HEK293T (cell line): ENCODE measurements at regions not wholly inside any gene's neighbourhood (a gene's known extent, or its start where the extent isn't known, plus 50 kb on each side); places are given as distances from the start of the nearest gene placed in this dataset.

Experiments used
- CTCF ChIA-PET: fragments of 350-600 bp; formaldehyde crosslinking; extraction: SDS; loops from one replicate; lab custom pipeline; 2021; ENCODE audit warnings: antibody characterized with exemption, inconsistent platforms; lab: Yijun Ruan, JAX
- POLR2A ChIA-PET: fragments of 350-600 bp; formaldehyde crosslinking; extraction: SDS; loops from one replicate; lab custom pipeline; 2020; ENCODE audit warnings: antibody characterized with exemption, inconsistent platforms; lab: Yijun Ruan, JAX
- DNase-seq: peaks from one replicate; pipeline ENCODE4 v3.0.0; 2012; ENCODE audit warnings: mixed read lengths; ENCODE audit errors: extremely low spot score
- ARNT ChIP-seq: fragments of 450-650 bp; IDR thresholded peaks from 2 replicates; pipeline ENCODE4 v1.6.1; 2017; ENCODE audit warnings: mild to moderate bottlenecking
- BHLHE40 ChIP-seq: fragments of 450-650 bp; IDR thresholded peaks from 2 replicates; pipeline ENCODE4 v1.6.1; 2016; ENCODE audit warnings: mild to moderate bottlenecking, moderate library complexity, borderline replicate concordance
- CTBP1 ChIP-seq: fragments of 450-650 bp; IDR thresholded peaks from 2 replicates; pipeline ENCODE4 v1.6.1; 2016; ENCODE audit warnings: borderline replicate concordance
- ELF4 ChIP-seq: fragments of 450-650 bp; IDR thresholded peaks from 2 replicates; pipeline ENCODE4 v1.6.1; 2017; ENCODE audit warnings: antibody characterized with exemption
- FOXA1 ChIP-seq: fragments of 450-650 bp; IDR thresholded peaks from 2 replicates; pipeline ENCODE4 v1.6.1; 2016; ENCODE audit warnings: mild to moderate bottlenecking
- FOXK2 ChIP-seq: fragments of 450-650 bp; IDR thresholded peaks from 2 replicates; pipeline ENCODE4 v1.6.1; 2016; ENCODE audit warnings: mild to moderate bottlenecking
- FOXM1 ChIP-seq: fragments of 450-650 bp; IDR thresholded peaks from 2 replicates; pipeline ENCODE4 v1.6.1; 2017; ENCODE audit warnings: mild to moderate bottlenecking, borderline replicate concordance
- HDGF ChIP-seq: fragments of 450-650 bp; IDR thresholded peaks from 2 replicates; pipeline ENCODE4 v1.6.1; 2017; ENCODE audit warnings: antibody characterized with exemption, borderline replicate concordance
- L3MBTL2 ChIP-seq: fragments of 450-650 bp; conservative IDR thresholded peaks from 2 replicates; pipeline ENCODE4 v1.6.1; 2016; ENCODE audit warnings: mild to moderate bottlenecking
- LEF1 ChIP-seq: fragments of 450-650 bp; IDR thresholded peaks from 2 replicates; pipeline ENCODE4 v1.6.1; 2017; ENCODE audit warnings: mild to moderate bottlenecking, borderline replicate concordance
- NFRKB ChIP-seq: fragments of 450-650 bp; IDR thresholded peaks from 2 replicates; pipeline ENCODE4 v1.6.1; 2016; ENCODE audit warnings: mild to moderate bottlenecking, moderate library complexity
- SP1 ChIP-seq: fragments of 450-650 bp; IDR thresholded peaks from 2 replicates; pipeline ENCODE4 v1.6.1; 2017
- SUZ12 ChIP-seq: fragments of 450-650 bp; IDR thresholded peaks from 2 replicates; pipeline ENCODE4 v1.6.1; 2016; ENCODE audit warnings: mild to moderate bottlenecking
- TARDBP ChIP-seq: fragments of 450-650 bp; IDR thresholded peaks from 2 replicates; pipeline ENCODE4 v1.6.1; 2016
- ZNF384 ChIP-seq: fragments of 450-650 bp; IDR thresholded peaks from 2 replicates; pipeline ENCODE4 v1.6.1; 2016
- TF ChIP-seq, protein P1 (sequence below): fragments of 450-650 bp; IDR thresholded peaks from 2 replicates; pipeline ENCODE4 v1.6.1; 2016

DNA sequence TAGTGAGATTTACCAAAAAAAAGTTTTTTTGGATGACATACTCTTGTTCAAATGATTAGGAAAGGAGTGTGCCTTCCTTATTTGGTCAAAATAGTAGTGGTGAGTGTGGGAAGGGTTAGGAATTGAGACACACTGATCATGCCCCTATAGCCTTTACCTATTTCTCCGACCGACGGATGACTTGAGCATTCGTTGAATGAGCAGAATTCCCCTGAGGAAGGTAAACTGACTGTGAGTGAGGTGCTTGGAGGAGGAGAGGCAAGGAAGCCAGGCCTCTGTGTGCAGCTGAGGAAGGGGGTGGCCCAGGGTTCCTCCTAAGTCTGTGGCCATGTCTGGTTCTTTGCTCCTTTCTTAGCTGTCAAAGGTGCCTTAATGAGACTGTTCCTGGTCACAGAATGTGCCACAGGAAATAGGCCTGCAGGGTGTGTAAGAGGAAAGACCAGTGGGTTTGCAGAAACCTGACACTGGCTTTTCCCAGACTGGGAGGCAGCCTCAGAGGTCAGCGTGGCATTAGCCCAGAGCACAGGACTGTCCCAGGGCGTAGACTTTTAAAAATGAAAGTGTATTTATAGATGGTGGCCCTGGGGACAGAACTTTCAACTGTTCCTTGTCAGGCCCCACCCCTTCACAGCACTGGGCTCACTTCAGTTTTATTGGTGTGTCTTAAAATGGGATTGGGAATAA is 307.7 kb upstream of the C2CD4B start:
- peak; percentile 9 for DNase-seq
- POLR2A ChIA-PET = no interaction called here
- TF ChIP-seq FOXM1 = no peak
- no peak for TF ChIP-seq HDGF
- TF ChIP-seq, protein P1, sequence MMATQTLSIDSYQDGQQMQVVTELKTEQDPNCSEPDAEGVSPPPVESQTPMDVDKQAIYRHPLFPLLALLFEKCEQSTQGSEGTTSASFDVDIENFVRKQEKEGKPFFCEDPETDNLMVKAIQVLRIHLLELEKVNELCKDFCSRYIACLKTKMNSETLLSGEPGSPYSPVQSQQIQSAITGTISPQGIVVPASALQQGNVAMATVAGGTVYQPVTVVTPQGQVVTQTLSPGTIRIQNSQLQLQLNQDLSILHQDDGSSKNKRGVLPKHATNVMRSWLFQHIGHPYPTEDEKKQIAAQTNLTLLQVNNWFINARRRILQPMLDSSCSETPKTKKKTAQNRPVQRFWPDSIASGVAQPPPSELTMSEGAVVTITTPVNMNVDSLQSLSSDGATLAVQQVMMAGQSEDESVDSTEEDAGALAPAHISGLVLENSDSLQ = no peak
- no peak for TF ChIP-seq FOXK2
- CTCF ChIA-PET = no interaction called here

DNA sequence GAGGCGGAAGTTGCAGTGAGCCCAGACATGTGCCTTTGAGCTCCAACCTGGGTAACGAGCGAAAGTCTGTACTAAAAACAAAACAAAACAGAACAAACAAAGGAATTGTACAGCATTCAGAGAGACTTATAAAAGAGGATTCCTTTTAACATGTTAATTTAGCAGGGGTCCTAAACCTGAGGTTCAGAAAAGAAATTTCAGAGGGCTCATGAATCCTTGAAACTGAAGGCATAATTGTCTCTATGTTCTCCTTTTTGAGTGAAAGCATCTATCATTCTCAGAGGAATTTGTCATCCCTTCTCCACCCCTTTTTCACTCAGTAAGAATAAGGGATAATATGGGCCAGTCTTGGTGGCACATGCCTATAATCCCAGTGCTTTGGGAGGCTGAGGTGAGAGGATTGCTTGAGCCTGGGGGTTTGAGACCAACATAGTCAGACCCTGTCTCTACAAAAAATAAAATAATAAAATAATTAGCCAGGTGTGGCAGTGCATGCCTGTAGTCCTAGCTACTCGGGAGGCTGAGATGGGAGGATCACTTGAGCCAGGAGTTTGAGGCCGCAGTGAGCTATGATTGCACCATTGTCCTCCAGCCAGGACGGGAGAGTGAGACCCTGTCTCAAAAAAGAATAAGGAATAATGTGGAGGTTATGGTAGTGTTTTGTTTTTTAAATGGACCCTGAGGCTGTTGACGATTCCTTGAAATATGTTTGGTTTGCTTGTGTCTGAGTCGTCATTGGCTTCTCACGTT is 309.1 kb upstream of the C2CD4B start:
- ChIA-PET POLR2A (no interaction called here), CTCF (no interaction called here)
- no peak for TF ChIP-seq LEF1
- no peak for TF ChIP-seq FOXA1
- no peak for TF ChIP-seq NFRKB
- TF ChIP-seq L3MBTL2 = no peak
- no peak for TF ChIP-seq SUZ12
- TF ChIP-seq CTBP1 = no peak
- no peak for TF ChIP-seq ELF4
- TF ChIP-seq BHLHE40 = no peak
- TF ChIP-seq TARDBP = no peak
- TF ChIP-seq FOXM1 = no peak
- TF ChIP-seq HDGF = no peak
- TF ChIP-seq ARNT = no peak
- DNase-seq = no peak

DNA sequence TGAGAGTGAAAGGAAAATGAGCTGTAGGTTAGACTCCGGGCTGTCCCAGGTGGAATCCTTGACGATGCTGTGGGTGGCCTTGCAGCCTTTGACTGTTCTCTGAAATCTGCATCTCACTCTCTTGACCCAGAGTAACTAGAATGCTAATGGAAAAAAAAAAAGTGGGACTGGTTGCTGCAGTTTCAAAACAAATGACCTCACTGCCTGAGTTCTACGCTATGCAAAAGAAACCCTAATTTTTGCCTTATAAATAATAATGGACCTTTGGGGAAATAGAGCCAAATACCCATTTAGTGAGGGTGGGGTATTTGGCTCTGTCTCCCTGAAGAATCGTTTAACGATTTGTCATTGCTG is 309.7 kb upstream of the C2CD4B start:
- DNase-seq = no peak
- TF ChIP-seq FOXM1 (no peak), ELF4 (no peak), SP1 (no peak), SUZ12 (no peak), TARDBP (no peak), NFRKB (no peak), FOXA1 (no peak), BHLHE40 (no peak), ARNT (no peak), HDGF (no peak), CTBP1 (no peak), LEF1 (no peak)
- TF ChIP-seq, protein P1 = no peak
- CTCF ChIA-PET = no interaction called here
- POLR2A ChIA-PET = no interaction called here

DNA sequence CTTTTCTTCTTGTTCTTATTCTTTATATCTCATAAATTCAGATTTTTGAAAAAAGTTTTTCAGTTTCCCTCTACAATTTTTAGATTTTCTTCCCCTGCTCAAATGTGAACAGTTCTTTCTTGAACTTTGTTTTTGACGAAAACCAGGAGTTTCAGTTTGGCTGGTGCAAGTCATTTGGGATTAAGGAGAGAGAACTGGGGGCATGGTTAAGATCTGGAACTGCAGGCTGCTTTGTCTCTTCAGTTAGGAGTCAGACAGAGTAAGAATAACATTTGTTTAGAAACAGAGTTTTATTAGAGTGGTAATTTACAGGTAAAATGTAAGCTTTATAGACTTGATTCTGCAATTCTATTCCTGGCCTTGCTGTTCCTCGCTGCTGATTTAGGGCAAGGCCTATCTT is 310.5 kb upstream of the C2CD4B start:
- CTCF ChIA-PET = no interaction called here
- POLR2A ChIA-PET = no interaction called here

DNA sequence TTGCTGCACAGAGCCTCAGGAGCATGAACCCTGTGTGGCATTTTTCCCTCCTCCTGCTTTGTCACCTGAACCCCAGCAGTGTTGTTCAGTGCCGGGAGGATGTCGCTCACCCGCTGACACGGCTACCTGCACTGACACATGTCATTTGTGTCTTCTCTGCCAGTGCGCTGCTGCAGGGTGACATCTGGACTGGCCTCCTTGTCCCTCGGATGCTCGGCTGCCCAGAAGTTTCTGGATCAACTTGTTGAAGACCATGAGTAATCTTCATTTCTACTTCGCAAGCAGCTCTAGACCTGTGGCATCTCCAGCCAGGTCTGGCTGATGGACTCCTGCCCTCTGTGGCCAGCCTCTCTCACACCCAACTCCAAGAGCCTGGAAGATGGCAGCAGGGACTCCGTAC is 311.1 kb upstream of the C2CD4B start:
- DNase-seq = no peak
- ChIA-PET POLR2A (no interaction called here), CTCF (no interaction called here)
- no peak for TF ChIP-seq SP1
- TF ChIP-seq ARNT = no peak
- no peak for TF ChIP-seq TARDBP
- TF ChIP-seq SUZ12 = no peak
- TF ChIP-seq FOXM1 = no peak
- no peak for TF ChIP-seq BHLHE40
- TF ChIP-seq FOXK2 = no peak
- TF ChIP-seq ZNF384 = no peak
- no peak for TF ChIP-seq CTBP1
- no peak for TF ChIP-seq L3MBTL2
- no peak for TF ChIP-seq NFRKB
- TF ChIP-seq LEF1 = no peak
- no peak for TF ChIP-seq ELF4
- TF ChIP-seq, protein P1 = no peak
- TF ChIP-seq FOXA1 = no peak
- TF ChIP-seq HDGF = no peak

More for the DNA sequence above, 310.5 kb upstream of the C2CD4B start:
- TF ChIP-seq, protein P1 = no peak
- TF ChIP-seq HDGF = no peak
- no peak for TF ChIP-seq FOXK2
- TF ChIP-seq BHLHE40 = no peak
- TF ChIP-seq FOXA1 = no peak
- TF ChIP-seq NFRKB = no peak
- TF ChIP-seq ARNT = no peak
- no peak for TF ChIP-seq L3MBTL2
- TF ChIP-seq ZNF384 = no peak
- no peak for TF ChIP-seq CTBP1
- no peak for TF ChIP-seq TARDBP
- TF ChIP-seq SUZ12 = no peak
- no peak for TF ChIP-seq FOXM1
- no peak for TF ChIP-seq SP1
- no peak for TF ChIP-seq LEF1
- no peak for TF ChIP-seq ELF4
- no peak for DNase-seq
